IMR-90 (cell line): ENCODE measurements at regions not wholly inside any gene's neighbourhood (a gene's known extent, or its start where the extent isn't known, plus 50 kb on each side); places are given as distances from the start of the nearest gene placed in this dataset.

Experiments used
- ATAC-seq: fragments of 200-7000 bp; cut with Tn5 transposase; 2 replicates; pipeline ENCODE4 v1.9.1; 2020; ENCODE audit warnings: low read depth, mild to moderate bottlenecking, moderate library complexity
- BruUV-seq: library from RNA; stranded (reverse); fragments of 400-500 nt; replicated peaks from 2 replicates; lab custom pipeline; 2021; lab: Mats Ljungman, UMichigan
- CTCF ChIA-PET: fragments of 300-600 bp; formaldehyde crosslinking; extraction: SDS; loops from one replicate; lab custom pipeline; 2021; ENCODE audit warnings: antibody characterized with exemption; lab: Yijun Ruan, JAX
- POLR2A ChIA-PET: fragments of 300-600 bp; sonication (Branson Sonifier 250); formaldehyde crosslinking; loops from one replicate; lab custom pipeline; 2022; ENCODE audit warnings: antibody characterized with exemption; ENCODE audit not compliant: unreplicated experiment; lab: Charles Lee
- DNase-seq: peaks from one replicate; pipeline ENCODE4 v3.0.0; 2013
- H2AFZ ChIP-seq: replicated peaks from 2 replicates; pipeline ENCODE3; 2013; ENCODE audit warnings: low read length, mild to moderate bottlenecking; ENCODE audit not compliant: poor library complexity
- H2AK5ac ChIP-seq: 2 replicates; pipeline ENCODE4 v1.6.1; 2013; ENCODE audit warnings: low read depth, low read length, inconsistent platforms
- H2AK9ac ChIP-seq: replicated peaks from 2 replicates; pipeline ENCODE3; 2013; ENCODE audit warnings: mild to moderate bottlenecking, low read depth, low read length, moderate library complexity; ENCODE audit not compliant: poor library complexity
- H2BK120ac ChIP-seq: 2 replicates; pipeline ENCODE4 v1.6.1; 2013; ENCODE audit warnings: low read depth, low read length, inconsistent platforms
- H2BK15ac ChIP-seq: 3 replicates; pipeline ENCODE4 v1.6.1; 2013; ENCODE audit warnings: low read depth, low read length, inconsistent platforms
- H2BK20ac ChIP-seq: 2 replicates; pipeline ENCODE4 v1.6.1; 2013; ENCODE audit warnings: low read depth, mild to moderate bottlenecking, inconsistent platforms, low read length, moderate library complexity
- H2BK5ac ChIP-seq: 2 replicates; pipeline ENCODE4 v1.6.1; 2013; ENCODE audit warnings: mild to moderate bottlenecking, low read depth, low read length, inconsistent platforms; ENCODE audit not compliant: poor library complexity, severe bottlenecking
- H3K14ac ChIP-seq: replicated peaks from 2 replicates; pipeline ENCODE4 v1.6.1; 2013; ENCODE audit warnings: low read depth, low read length, inconsistent platforms
- H3K18ac ChIP-seq: 2 replicates; pipeline ENCODE4 v1.6.1; 2013; ENCODE audit warnings: low read depth, low read length, control low read depth
- H3K23ac ChIP-seq: 2 replicates; pipeline ENCODE4 v1.6.1; 2013; ENCODE audit warnings: low read depth, low read length, inconsistent platforms
- H3K27ac ChIP-seq: 2 replicates; pipeline ENCODE4 v1.5.1; 2013; ENCODE audit warnings: mild to moderate bottlenecking, control low read depth, low read length; ENCODE audit not compliant: insufficient read depth
- H3K27me3 ChIP-seq: 2 replicates; pipeline ENCODE4 v1.6.1; 2013; ENCODE audit warnings: low read length; ENCODE audit not compliant: control insufficient read depth, insufficient read depth
- H3K36me3 ChIP-seq: 2 replicates; pipeline ENCODE4 v1.6.1; 2013; ENCODE audit warnings: low read length, mixed read lengths; ENCODE audit not compliant: control insufficient read depth, insufficient read depth
- H3K4ac ChIP-seq: 2 replicates; pipeline ENCODE4 v1.6.1; 2013; ENCODE audit warnings: low read depth, low read length, inconsistent platforms
- H3K4me1 ChIP-seq: 2 replicates; pipeline ENCODE4 v1.6.1; 2013; ENCODE audit warnings: low read length, mixed read lengths; ENCODE audit not compliant: control insufficient read depth, insufficient read depth
- H3K4me2 ChIP-seq: 2 replicates; pipeline ENCODE4 v1.6.1; 2013; ENCODE audit warnings: low read depth, mild to moderate bottlenecking, control low read depth, low read length, moderate library complexity
- H3K4me3 ChIP-seq: 2 replicates; pipeline ENCODE4 v1.5.1; 2013; ENCODE audit warnings: low read depth, mild to moderate bottlenecking, control low read depth, low read length, moderate library complexity; ENCODE audit not compliant: insufficient read depth
- H3K56ac ChIP-seq: 2 replicates; pipeline ENCODE4 v1.6.1; 2013; ENCODE audit warnings: low read length, inconsistent platforms; ENCODE audit not compliant: insufficient read depth; ENCODE audit errors: extremely low read depth
- H3K79me1 ChIP-seq, 2 experiments: 2 replicates each; pipeline ENCODE4 v1.6.1; 2013; ENCODE audit warnings: low read length in 2 of 2, inconsistent platforms in 1 of 2, low read depth in 1 of 2
- H3K9ac ChIP-seq: 2 replicates; pipeline ENCODE4 v1.6.1; 2013; ENCODE audit warnings: low read depth, low read length, control low read depth
- H3K9me1 ChIP-seq: 2 replicates; pipeline ENCODE4 v1.6.1; 2013; ENCODE audit warnings: low read length, inconsistent platforms; ENCODE audit not compliant: insufficient read depth
- H3K9me3 ChIP-seq: 2 replicates; pipeline ENCODE4 v1.6.1; 2013; ENCODE audit warnings: low read length; ENCODE audit not compliant: control insufficient read depth, insufficient read depth
- H4K20me1 ChIP-seq: 2 replicates; pipeline ENCODE4 v1.6.1; 2013; ENCODE audit warnings: low read length, inconsistent platforms; ENCODE audit not compliant: insufficient read depth
- H4K5ac ChIP-seq: 2 replicates; pipeline ENCODE4 v1.6.1; 2013; ENCODE audit warnings: mild to moderate bottlenecking, low read depth, low read length, control low read depth
- H4K8ac ChIP-seq, 2 experiments: 2 replicates each; pipeline ENCODE4 v1.6.1; 2013; ENCODE audit warnings: low read depth in 2 of 2, low read length in 2 of 2, control low read depth in 1 of 2, inconsistent platforms in 1 of 2
- H4K91ac ChIP-seq: 2 replicates; pipeline ENCODE4 v1.6.1; 2013; ENCODE audit warnings: low read depth, low read length, inconsistent platforms; ENCODE audit not compliant: insufficient read depth
- MAFK ChIP-seq: IDR thresholded peaks from 2 replicates; pipeline ENCODE4 v1.6.1; 2012; ENCODE audit warnings: low read depth, low read length, improper control_type of control experiment
- MAZ ChIP-seq: IDR thresholded peaks from 2 replicates; pipeline ENCODE4 v1.6.1; 2012; ENCODE audit warnings: low read depth, mild to moderate bottlenecking, low read length, improper control_type of control experiment, moderate library complexity, borderline replicate concordance
- MXI1 ChIP-seq: IDR thresholded peaks from 2 replicates; pipeline ENCODE4 v1.6.1; 2012; ENCODE audit warnings: low read depth, mild to moderate bottlenecking, low read length, moderate library complexity, borderline replicate concordance
- RCOR1 ChIP-seq: IDR thresholded peaks from 2 replicates; pipeline ENCODE4 v1.6.1; 2012; ENCODE audit warnings: mild to moderate bottlenecking, low read length, improper control_type of control experiment; ENCODE audit not compliant: insufficient replicate concordance
- RFX5 ChIP-seq: IDR thresholded peaks from 2 replicates; pipeline ENCODE4 v1.8.0; 2012; ENCODE audit warnings: low read depth, mild to moderate bottlenecking, low read length, moderate library complexity
- dilution Hi-C: fragments of 300-500 bp; cut with HindIII; formaldehyde crosslinking; loops from one replicate; pipeline ENCODE4 v1.14.3; 2018; ENCODE audit warnings: low sequenced_read_pairs; ENCODE audit not compliant: unreplicated experiment
- in situ Hi-C: fragments of 300-500 bp; cut with MboI; formaldehyde crosslinking; loops from 3 replicates; pipeline ENCODE4 v1.14.3; 2019; ENCODE audit warnings: low sequenced_read_pairs, inconsistent platforms, mixed read lengths
- intact Hi-C: fragments of 100-400 bp; cut with micrococcal nuclease; formaldehyde crosslinking; loops from 2 replicates; pipeline ENCODE4 v1.10.0; 2022

- Histone ChIP-seq H3K4ac (no peak overlapping the region), H4K91ac (no peak overlapping the region)
- no peak for ATAC-seq
These were observed 851.2 kb upstream of the EYS start for GRCh38 chr6:66558189-66558588.

More at GRCh38 chr6:66558189-66558588, 851.2 kb upstream of the EYS start:
- Histone ChIP-seq H3K36me3 (no peaks in the 10 kb centered on the region), H2AFZ (no peak overlapping the region), H2BK5ac (no peak overlapping the region), H3K14ac (no peak overlapping the region), H4K8ac (no peak overlapping the region), H4K5ac (no peak overlapping the region), H3K27me3 (no peaks in the 10 kb centered on the region), H3K9me1 (no peaks in the 10 kb centered on the region), H3K79me1 (no peaks in the 10 kb centered on the region), H2BK120ac (no peak overlapping the region), H3K56ac (no peak overlapping the region), H2BK15ac (no peak overlapping the region), H2AK5ac (no peak overlapping the region), H2BK20ac (no peak overlapping the region), H3K23ac (no peak overlapping the region), H3K4me3 (no peak overlapping the region), H3K9me3 (0 out of 2 replicates have a peak, but pooled peaks cover 5% of the 10 kb centered on the region), H3K4me2 (no peak overlapping the region), H3K27ac (no peak overlapping the region), H4K20me1 (no peaks in the 10 kb centered on the region), H2AK9ac (no peak overlapping the region), H3K9ac (no peak overlapping the region), H3K4me1 (no peaks in the 10 kb centered on the region), H3K18ac (no peak overlapping the region)
- CTCF ChIA-PET, result no interaction called here
- intact Hi-C loops, result no loop called here
- POLR2A ChIA-PET, result no interaction called here
- BruUV-seq, result no TSS peak
- TF ChIP-seq MAFK, result no peak
- no peak for TF ChIP-seq RCOR1
- TF ChIP-seq MXI1, result no peak
- TF ChIP-seq RFX5, result no peak
- TF ChIP-seq MAZ, result no peak
- DNase-seq, result no peak
- dilution Hi-C loops, result no loop called here
- in situ Hi-C loops, result no loop called here
